Fibroblast of skin of abdomen (primary cell): ENCODE measurements at regions not wholly inside any gene's neighbourhood (a gene's known extent, or its start where the extent isn't known, plus 50 kb on each side); places are given as distances from the start of the nearest gene placed in this dataset.

Source experiments
- DNase-seq: peaks from one replicate; pipeline ENCODE4 v3.0.0-alpha.2; 2013

GRCh38 chr2:217075268-217076057 is 215.6 kb upstream of the TNP1 start:
- peak; percentile 42 for DNase-seq

GRCh38 chr2:217074576-217075255 is 214.9 kb upstream of the TNP1 start:
- no peak for DNase-seq

DNA sequence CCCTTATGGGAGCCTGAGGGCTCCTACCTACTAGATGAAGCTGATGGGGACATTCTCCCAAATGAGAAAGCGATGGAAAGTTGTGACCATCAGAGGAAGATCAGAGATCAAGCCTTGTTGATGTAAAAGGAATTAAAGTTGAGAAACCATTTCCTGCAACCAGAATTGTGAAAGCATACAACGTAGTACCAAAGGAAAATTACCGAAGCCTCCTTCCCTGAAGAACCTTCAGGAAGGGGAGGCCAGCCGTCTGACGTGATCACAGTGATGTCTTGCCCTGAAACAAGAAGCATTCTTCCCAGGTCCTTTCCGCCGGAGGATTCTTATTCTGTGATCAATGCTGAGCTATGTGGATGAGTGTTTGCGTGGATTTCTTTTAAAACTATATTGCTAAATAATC is 211.6 kb upstream of the TNP1 start:
- no peak for DNase-seq

DNA sequence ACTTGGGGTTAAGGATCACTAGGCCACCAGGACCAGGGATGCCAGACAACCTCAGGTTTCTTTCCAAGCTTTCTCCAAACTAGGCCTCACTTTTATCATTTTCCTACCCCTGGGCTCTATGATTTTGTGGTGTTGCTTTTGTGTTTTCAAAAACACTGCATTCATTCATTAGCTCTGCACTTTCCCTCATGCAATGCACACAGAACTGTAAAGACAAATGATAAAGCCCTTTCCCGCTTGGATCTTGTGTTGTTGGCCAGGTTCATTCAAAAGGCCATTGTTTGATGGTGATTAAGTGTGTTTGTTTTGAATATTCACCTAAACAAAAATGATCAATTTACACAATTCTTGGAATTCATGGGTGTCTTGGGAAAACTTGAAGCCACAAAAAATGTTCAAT is 210.7 kb upstream of the TNP1 start:
- no peak for DNase-seq

DNA sequence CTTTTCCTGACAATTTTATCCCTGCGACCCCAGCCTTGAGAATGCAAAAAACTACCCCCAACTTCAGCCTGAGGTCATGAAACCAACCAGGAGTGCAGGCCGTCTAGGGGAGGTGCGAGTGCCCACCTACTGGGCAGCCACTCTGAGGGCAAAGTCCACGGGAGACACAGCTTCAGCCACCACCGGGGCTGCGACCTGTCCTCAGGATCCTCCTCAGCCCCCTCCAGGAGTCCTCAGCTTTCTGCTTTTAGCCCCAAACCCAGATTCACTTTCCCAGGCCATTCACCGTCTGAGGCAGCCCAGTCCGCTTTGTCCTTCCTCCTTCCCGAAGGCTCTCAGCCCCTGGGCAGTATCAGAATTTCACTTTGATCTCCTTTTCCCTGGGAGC is 210.2 kb upstream of the TNP1 start:
- no peak for DNase-seq

GRCh38 chr2:217069263-217070042 is 209.6 kb upstream of the TNP1 start:
- no peak for DNase-seq

DNA sequence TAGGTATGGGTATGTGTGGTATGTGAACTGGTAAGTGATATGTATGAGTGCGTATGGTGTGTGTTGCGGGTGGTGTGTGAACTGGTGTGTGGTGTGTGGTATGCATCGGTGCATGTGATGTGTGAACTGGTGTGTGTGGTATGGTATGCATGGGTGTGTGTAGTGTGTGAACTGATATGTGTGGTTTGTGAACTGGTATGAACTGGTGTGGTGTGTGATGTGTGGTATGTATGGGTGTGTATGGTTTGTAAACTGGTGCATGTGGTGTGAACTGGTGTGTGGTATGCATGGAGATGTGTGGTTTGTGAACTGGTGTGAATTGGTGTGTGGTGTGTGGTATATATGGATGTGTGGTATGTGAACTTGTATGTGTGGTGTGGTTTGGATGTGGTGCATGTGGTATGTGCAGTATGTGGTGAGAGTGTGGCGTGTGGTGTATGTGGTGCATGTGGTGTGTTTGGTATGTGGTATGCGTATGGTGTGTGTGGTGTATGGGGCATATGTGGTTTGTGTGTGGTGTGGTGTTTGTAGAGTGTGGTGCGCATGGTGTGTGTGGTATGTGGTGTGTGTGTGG is 208.9 kb upstream of the TNP1 start:
- peak; percentile 33 for DNase-seq

- no peak for DNase-seq
Measured at GRCh38 chr2:217067787-217068186, 207.9 kb upstream of the TNP1 start.

DNA sequence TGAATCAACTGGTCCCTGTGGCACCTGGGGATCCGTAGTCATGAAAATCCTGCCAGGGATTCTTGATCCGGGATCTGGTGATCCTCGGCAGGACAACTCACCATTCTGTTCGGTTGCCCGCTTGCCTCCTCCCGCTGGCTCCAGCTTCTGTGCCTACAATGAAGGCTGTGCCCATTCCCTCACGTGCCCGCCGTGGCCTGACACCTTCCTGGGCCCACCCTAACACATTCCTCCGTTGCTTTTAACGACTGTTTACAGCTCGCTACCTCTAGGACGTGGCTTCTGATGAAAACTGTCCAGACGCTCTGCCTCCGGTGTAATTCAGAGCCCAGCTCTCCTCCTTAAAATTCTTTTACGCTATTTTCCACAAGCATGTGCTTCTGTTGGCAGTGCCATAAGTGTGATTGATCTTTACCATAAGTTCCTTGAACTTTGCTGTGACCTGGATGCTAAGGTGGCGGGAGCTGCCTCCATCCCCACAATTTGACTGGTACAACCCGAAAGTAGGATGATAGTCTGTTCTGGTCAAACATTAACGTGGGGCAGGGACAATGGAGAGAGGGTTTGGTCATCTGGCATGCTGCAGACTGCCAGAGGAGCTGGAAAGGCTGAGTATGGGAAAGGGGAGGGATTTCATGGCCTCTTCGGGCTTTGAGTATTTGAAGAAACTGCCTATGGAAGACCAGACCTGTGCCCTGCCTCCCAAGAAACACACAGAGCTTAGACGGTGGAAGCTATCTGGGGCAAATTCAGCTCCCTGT is 206.8 kb upstream of the TNP1 start:
- no peak for DNase-seq

GRCh38 chr2:217065695-217066405 is 206.0 kb upstream of the TNP1 start:
- DNase-seq: peak; percentile 84

- DNase-seq: no peak
Measured at GRCh38 chr2:217065012-217065290, 205.1 kb upstream of the TNP1 start.

DNA sequence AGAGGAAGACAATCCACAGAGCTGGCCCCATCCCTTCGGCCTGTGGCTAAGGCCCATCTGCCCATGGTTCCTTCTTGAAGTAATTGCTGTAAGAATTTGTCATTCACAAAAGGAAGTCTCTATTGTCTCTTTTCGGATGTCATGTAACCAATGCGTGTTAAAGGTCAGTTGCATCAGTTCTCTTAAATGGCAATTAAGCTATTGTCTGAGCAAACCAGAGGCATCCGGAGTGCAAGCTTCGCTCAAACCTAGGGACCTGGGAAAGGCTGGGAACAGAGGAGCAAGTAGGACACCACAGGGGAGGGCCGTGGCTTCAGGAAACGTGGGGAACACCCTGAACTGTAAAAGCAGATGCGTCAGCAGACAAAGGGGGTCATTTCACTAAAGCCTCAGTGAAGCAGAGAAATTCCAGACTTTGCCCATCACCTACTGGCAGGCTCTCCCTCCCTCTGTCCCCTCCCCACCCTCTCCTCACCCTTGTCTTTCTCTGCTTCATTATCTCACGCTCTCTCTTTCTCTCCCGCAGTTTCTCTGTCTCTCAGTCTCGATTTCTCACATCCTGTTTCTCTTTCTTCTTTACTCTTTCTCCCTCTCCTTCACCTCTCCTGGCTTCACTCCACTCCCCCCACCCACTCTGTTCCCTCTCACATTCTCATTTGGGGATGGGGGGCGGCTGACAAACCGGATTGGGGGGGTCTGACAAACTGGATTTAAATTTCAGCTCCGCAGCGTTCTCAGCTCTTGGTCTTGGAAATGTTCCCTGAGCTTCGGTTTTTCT is 204.6 kb upstream of the TNP1 start:
- peak; percentile 58 for DNase-seq

DNA sequence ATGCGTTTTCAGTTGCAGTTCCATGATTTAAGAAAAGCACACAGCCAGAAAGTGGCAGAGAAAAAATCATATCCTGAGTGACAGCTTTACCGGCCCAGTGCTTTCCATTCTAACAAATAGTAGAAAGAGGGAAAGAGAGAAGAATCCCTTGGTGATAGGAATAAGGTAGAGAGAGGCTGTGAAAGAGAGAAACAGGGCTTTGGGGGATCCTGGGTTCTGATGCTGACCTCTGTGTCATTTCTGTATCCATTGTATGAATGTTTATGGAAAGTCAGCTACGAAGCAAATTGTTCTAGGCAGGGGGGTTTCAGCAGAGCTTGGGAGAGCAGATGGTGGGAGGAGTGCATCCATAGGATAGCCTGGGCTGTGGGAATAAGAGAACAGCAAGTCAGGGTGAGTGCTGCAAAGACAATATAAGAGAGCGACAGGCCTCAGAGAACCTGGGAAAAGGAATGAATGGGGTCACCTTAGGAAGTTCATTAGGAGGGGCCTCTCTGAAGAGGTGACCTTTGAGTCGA is 203.4 kb upstream of the TNP1 start:
- no peak for DNase-seq

- no peak for DNase-seq
Measured at GRCh38 chr2:217062768-217063167, 202.9 kb upstream of the TNP1 start.

GRCh38 chr2:217061916-217062505 is 202.1 kb upstream of the TNP1 start:
- DNase-seq: no peak

DNA sequence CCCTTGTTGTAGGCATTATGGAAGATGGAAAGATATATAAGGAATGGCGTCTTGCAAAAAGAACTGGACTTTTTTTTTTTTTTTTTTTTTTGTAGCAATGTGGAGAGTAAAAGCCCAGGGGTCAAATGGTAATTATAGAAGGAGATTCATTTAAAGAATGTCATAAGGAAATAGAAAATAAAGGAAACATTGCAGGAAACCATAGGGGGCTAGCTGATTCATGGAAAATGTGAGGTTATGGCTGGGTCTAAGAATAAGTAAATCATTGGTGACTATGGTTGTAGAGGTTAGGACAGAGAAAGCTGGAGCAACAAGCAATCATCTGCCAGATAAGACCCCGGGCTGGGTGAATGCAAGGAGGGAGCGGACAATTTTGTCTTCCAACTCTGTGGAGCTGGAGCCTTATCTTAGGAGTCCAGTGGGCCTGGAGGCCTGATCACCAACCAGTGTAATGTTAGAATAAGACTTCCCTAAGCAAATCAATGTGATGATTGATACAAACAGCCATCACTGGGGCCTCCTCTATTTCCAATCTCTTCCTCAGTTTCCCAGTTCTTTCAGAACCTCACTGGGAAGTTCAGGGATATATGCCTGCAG is 201.2 kb upstream of the TNP1 start:
- no peak for DNase-seq

GRCh38 chr2:217060516-217060915 is 200.7 kb upstream of the TNP1 start:
- no peak for DNase-seq

GRCh38 chr2:217058791-217059755 is 199.2 kb upstream of the TNP1 start:
- DNase-seq: peak; percentile 35

GRCh38 chr2:217057773-217058172 is 197.9 kb upstream of the TNP1 start:
- no peak for DNase-seq
